ENCODE measurements at regions not wholly inside any gene's neighbourhood (a gene's known extent, or its start where the extent isn't known, plus 50 kb on each side); places are given as distances from the start of the nearest gene placed in this dataset.
"Not testable (repeated sequence)": the region's sequence is repeated elsewhere in the genome, so short reads cannot be mapped to it uniquely, and the experiment has no call there.

- not testable (repeated sequence) for DNase-seq (ENCODE audit: extremely low read depth, low read depth, low spot score)
Observed at GRCh38 chr10:23866985-23867384, 342.0 kb upstream of the KIAA1217 start.

GRCh38 chr10:23868121-23868520 lies 340.8 kb upstream of the KIAA1217 start:
- DNase-seq (ENCODE audit: extremely low read depth, low read depth, low spot score) = no peak

- DNase-seq (ENCODE audit: extremely low read depth, low read depth, low spot score) = no peak
Observed at GRCh38 chr10:23869548-23869947, 339.4 kb upstream of the KIAA1217 start.

GRCh38 chr10:23869996-23870395 lies 338.9 kb upstream of the KIAA1217 start:
- no peak for DNase-seq (ENCODE audit: extremely low read depth, low read depth, low spot score)

GRCh38 chr10:23870651-23871610 lies 338.0 kb upstream of the KIAA1217 start:
- DNase-seq (ENCODE audit: extremely low read depth, low read depth, low spot score) = no peak

GRCh38 chr10:23872290-23872689 lies 336.6 kb upstream of the KIAA1217 start:
- no peak for DNase-seq (ENCODE audit: extremely low read depth, low read depth, low spot score)

GRCh38 chr10:23877791-23878320 lies 331.1 kb upstream of the KIAA1217 start:
- no peak for DNase-seq (ENCODE audit: extremely low read depth, low read depth, low spot score)

- DNase-seq (ENCODE audit: extremely low read depth, low read depth, low spot score) = no peak
Observed at GRCh38 chr10:23884670-23885069, 324.3 kb upstream of the KIAA1217 start.

GRCh38 chr10:23885853-23886252 lies 323.1 kb upstream of the KIAA1217 start:
- DNase-seq (ENCODE audit: extremely low read depth, low read depth, low spot score) = no peak

- DNase-seq (ENCODE audit: extremely low read depth, low read depth, low spot score) = no peak
Observed at GRCh38 chr10:23886355-23886754, 322.6 kb upstream of the KIAA1217 start.

- DNase-seq (ENCODE audit: extremely low read depth, low read depth, low spot score) = no peak
Observed at GRCh38 chr10:23891301-23891700, 317.6 kb upstream of the KIAA1217 start.

GRCh38 chr10:23892296-23892695 lies 316.6 kb upstream of the KIAA1217 start:
- DNase-seq (ENCODE audit: extremely low read depth, low read depth, low spot score) = no peak

- no peak for DNase-seq (ENCODE audit: extremely low read depth, low read depth, low spot score)
Observed at GRCh38 chr10:23897267-23897666, 311.7 kb upstream of the KIAA1217 start.

- DNase-seq (ENCODE audit: extremely low read depth, low read depth, low spot score) = no peak
Observed at GRCh38 chr10:23897861-23898260, 311.1 kb upstream of the KIAA1217 start.

- no peak for DNase-seq (ENCODE audit: extremely low read depth, low read depth, low spot score)
Observed at GRCh38 chr10:23899166-23899565, 309.8 kb upstream of the KIAA1217 start.

- DNase-seq (ENCODE audit: extremely low read depth, low read depth, low spot score) = no peak
Observed at GRCh38 chr10:23910291-23910690, 298.6 kb upstream of the KIAA1217 start.

GRCh38 chr10:23912884-23913404 lies 296.0 kb upstream of the KIAA1217 start:
- no peak for DNase-seq (ENCODE audit: extremely low read depth, low read depth, low spot score)

GRCh38 chr10:23914641-23915040 lies 294.3 kb upstream of the KIAA1217 start:
- DNase-seq (ENCODE audit: extremely low read depth, low read depth, low spot score) = no peak

GRCh38 chr10:23917251-23917840 lies 291.6 kb upstream of the KIAA1217 start:
- no peak for DNase-seq (ENCODE audit: extremely low read depth, low read depth, low spot score)

- no peak for DNase-seq (ENCODE audit: extremely low read depth, low read depth, low spot score)
Observed at GRCh38 chr10:23918090-23918723, 290.7 kb upstream of the KIAA1217 start.

- no peak for DNase-seq (ENCODE audit: extremely low read depth, low read depth, low spot score)
Observed at GRCh38 chr10:23918839-23919238, 290.1 kb upstream of the KIAA1217 start.

All from glomerular endothelial cell (primary cell).